ENCODE measurements at regions not wholly inside any gene's neighbourhood (a gene's known extent, or its start where the extent isn't known, plus 50 kb on each side); places are given as distances from the start of the nearest gene placed in this dataset.

- no peaks in the 10 kb centered on the region for H3K27me3 ChIP-seq (replicated peaks in 1 of 2; ENCODE audit: control insufficient read depth in 2 of 2, extremely low read depth in 1 of 2, insufficient read depth in 2 of 2, low read length in 1 of 2)
- no peak overlapping the region for H3K4me3 Mint-ChIP-seq
- CTCF ChIA-PET = no interaction called here
- no peak overlapping the region for H3K4me3 ChIP-seq (ENCODE audit: control insufficient read depth in 1 of 2, extremely low read depth in 1 of 2, low read length in 1 of 2)
- H3K9me3 ChIP-seq = no peaks in the 10 kb centered on the region
- no peaks in the 10 kb centered on the region for H3K27me3 Mint-ChIP-seq
- H3K27ac ChIP-seq (ENCODE audit: low read length) = no peak overlapping the region
- no peak overlapping the region for H3K27ac Mint-ChIP-seq
- H3K36me3 Mint-ChIP-seq = no peaks in the 10 kb centered on the region
- WGBS (ENCODE audit: insufficient coverage) = 80% methylated on average over 5 of the region's 6 CpGs
- no peaks in the 10 kb centered on the region for H3K36me3 ChIP-seq (ENCODE audit: control insufficient read depth in 2 of 2, extremely low read depth in 1 of 2, insufficient read depth in 1 of 2, low read length in 1 of 2)
- ATAC-seq (replicated peaks in 1 of 4) (no peak), DNase-seq (no peak)
- POLR2A ChIA-PET = no interaction called here
- peaks cover 0 to 22% (median 15%) of the 10 kb centered on the region in 3 donors for H3K9me3 Mint-ChIP-seq
- no peaks in the 10 kb centered on the region for H3K4me1 ChIP-seq (ENCODE audit: control insufficient read depth in 1 of 2, extremely low read depth in 1 of 2, insufficient read depth in 2 of 2, low read length in 2 of 2)
- no peaks in the 10 kb centered on the region for H3K4me1 Mint-ChIP-seq
Measured at GRCh38 chr13:85254641-85255040, 544.6 kb downstream of the SLITRK6 start.

DNA sequence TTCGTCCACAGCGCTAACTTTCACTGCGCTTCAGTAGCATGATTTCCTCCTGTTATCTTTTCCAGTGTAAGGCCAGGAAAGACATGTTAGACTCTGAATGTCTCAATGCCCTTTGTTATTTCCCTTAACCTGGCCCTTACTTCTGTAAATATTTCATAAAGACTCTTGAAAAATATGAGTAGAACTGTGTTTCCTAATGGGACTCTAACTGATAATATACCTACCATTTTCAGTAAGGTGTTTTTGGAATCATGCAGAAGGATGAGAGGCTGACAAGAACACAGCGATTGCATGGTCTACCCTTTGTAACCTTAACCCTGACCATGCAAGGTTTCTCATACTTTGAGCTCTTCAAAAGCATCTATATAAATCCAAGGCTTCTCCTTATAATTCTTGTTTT, 550.1 kb downstream of the SLITRK6 start:
- H3K9me3 ChIP-seq = no peaks in the 10 kb centered on the region
- 89% methylated on average over 2 of the region's 4 CpGs for WGBS (ENCODE audit: insufficient coverage)
- CTCF ChIA-PET = no interaction called here

GRCh38 chr13:85247780-85248179, 551.4 kb downstream of the SLITRK6 start:
- no peak for ATAC-seq (replicated peaks in 1 of 4)
- CTCF ChIA-PET = no interaction called here

More for the DNA sequence above, 550.1 kb downstream of the SLITRK6 start:
- Histone ChIP-seq H3K4me3 (ENCODE audit: control insufficient read depth in 1 of 2, extremely low read depth in 1 of 2, low read length in 1 of 2) (no peak overlapping the region), H3K27me3 (replicated peaks in 1 of 2; ENCODE audit: control insufficient read depth in 2 of 2, extremely low read depth in 1 of 2, insufficient read depth in 2 of 2, low read length in 1 of 2) (no peaks in the 10 kb centered on the region), H3K27ac (ENCODE audit: low read length) (no peak overlapping the region), H3K4me1 (ENCODE audit: control insufficient read depth in 1 of 2, extremely low read depth in 1 of 2, insufficient read depth in 2 of 2, low read length in 2 of 2) (no peaks in the 10 kb centered on the region), H3K36me3 (ENCODE audit: control insufficient read depth in 2 of 2, extremely low read depth in 1 of 2, insufficient read depth in 1 of 2, low read length in 1 of 2) (no peaks in the 10 kb centered on the region)
- ATAC-seq (replicated peaks in 1 of 4) (no peak), DNase-seq (no peak)
- POLR2A ChIA-PET = interaction anchor here in 1 of 2 donors (0.5 kb wide), 1 partner anchor 135 kb away, joined by 7 read pairs; no protein-coding TSS in a partner anchor
- Mint-ChIP-seq H3K4me1 (no peaks in the 10 kb centered on the region), H3K9me3 (peaks cover 0 to 11% (median under 1%) of the 10 kb centered on the region in 3 donors), H3K36me3 (no peaks in the 10 kb centered on the region), H3K4me3 (no peak overlapping the region), H3K27me3 (no peaks in the 10 kb centered on the region), H3K27ac (no peak overlapping the region)

GRCh38 chr13:85243831-85244230, 555.4 kb downstream of the SLITRK6 start:
- peaks cover 0 to 13% (median 3%) of the 10 kb centered on the region in 3 donors for H3K9me3 Mint-ChIP-seq
- no peaks in the 10 kb centered on the region for H3K27me3 Mint-ChIP-seq
- no peaks in the 10 kb centered on the region for H3K36me3 ChIP-seq (ENCODE audit: control insufficient read depth in 2 of 2, extremely low read depth in 1 of 2, insufficient read depth in 1 of 2, low read length in 1 of 2)
- WGBS (ENCODE audit: insufficient coverage) = no CpG with 5 or more reads among the region's 2 CpGs
- DNase-seq (no peak), ATAC-seq (replicated peaks in 1 of 4) (no peak)
- H3K27me3 ChIP-seq (replicated peaks in 1 of 2; ENCODE audit: control insufficient read depth in 2 of 2, extremely low read depth in 1 of 2, insufficient read depth in 2 of 2, low read length in 1 of 2) = no peaks in the 10 kb centered on the region
- no peak overlapping the region for H3K27ac ChIP-seq (ENCODE audit: low read length)
- ChIA-PET CTCF (no interaction called here), POLR2A (no interaction called here)
- H3K36me3 Mint-ChIP-seq = no peaks in the 10 kb centered on the region
- H3K4me1 ChIP-seq (ENCODE audit: control insufficient read depth in 1 of 2, extremely low read depth in 1 of 2, insufficient read depth in 2 of 2, low read length in 2 of 2) = no peaks in the 10 kb centered on the region
- H3K4me3 Mint-ChIP-seq = no peak overlapping the region
- H3K4me1 Mint-ChIP-seq = no peaks in the 10 kb centered on the region
- no peaks in the 10 kb centered on the region for H3K9me3 ChIP-seq
- no peak overlapping the region for H3K4me3 ChIP-seq (ENCODE audit: control insufficient read depth in 1 of 2, extremely low read depth in 1 of 2, low read length in 1 of 2)
- no peak overlapping the region for H3K27ac Mint-ChIP-seq

More at GRCh38 chr13:85247780-85248179, 551.4 kb downstream of the SLITRK6 start:
- Mint-ChIP-seq H3K9me3 (peaks cover 0 to 15% (median 3%) of the 10 kb centered on the region in 3 donors), H3K27ac (no peak overlapping the region), H3K36me3 (no peaks in the 10 kb centered on the region), H3K4me1 (no peaks in the 10 kb centered on the region), H3K4me3 (no peak overlapping the region), H3K27me3 (no peaks in the 10 kb centered on the region)
- no peak overlapping the region for H3K4me3 ChIP-seq (ENCODE audit: control insufficient read depth in 1 of 2, extremely low read depth in 1 of 2, low read length in 1 of 2)
- no peaks in the 10 kb centered on the region for H3K27me3 ChIP-seq (replicated peaks in 1 of 2; ENCODE audit: control insufficient read depth in 2 of 2, extremely low read depth in 1 of 2, insufficient read depth in 2 of 2, low read length in 1 of 2)
- no peaks in the 10 kb centered on the region for H3K4me1 ChIP-seq (ENCODE audit: control insufficient read depth in 1 of 2, extremely low read depth in 1 of 2, insufficient read depth in 2 of 2, low read length in 2 of 2)
- WGBS (ENCODE audit: insufficient coverage) = no CpG with 5 or more reads among the region's 3 CpGs
- H3K27ac ChIP-seq (ENCODE audit: low read length) = no peak overlapping the region
- H3K9me3 ChIP-seq = no peaks in the 10 kb centered on the region
- DNase-seq = no peak
- H3K36me3 ChIP-seq (ENCODE audit: control insufficient read depth in 2 of 2, extremely low read depth in 1 of 2, insufficient read depth in 1 of 2, low read length in 1 of 2) = no peaks in the 10 kb centered on the region
- POLR2A ChIA-PET = no interaction called here

GRCh38 chr13:85241060-85241459, 558.2 kb downstream of the SLITRK6 start:
- ATAC-seq (replicated peaks in 1 of 4) (no peak), DNase-seq (no peak)
- Histone ChIP-seq H3K4me3 (ENCODE audit: control insufficient read depth in 1 of 2, extremely low read depth in 1 of 2, low read length in 1 of 2) (no peak overlapping the region), H3K9me3 (no peaks in the 10 kb centered on the region), H3K27ac (ENCODE audit: low read length) (no peak overlapping the region), H3K27me3 (replicated peaks in 1 of 2; ENCODE audit: control insufficient read depth in 2 of 2, extremely low read depth in 1 of 2, insufficient read depth in 2 of 2, low read length in 1 of 2) (no peaks in the 10 kb centered on the region), H3K4me1 (ENCODE audit: control insufficient read depth in 1 of 2, extremely low read depth in 1 of 2, insufficient read depth in 2 of 2, low read length in 2 of 2) (no peaks in the 10 kb centered on the region), H3K36me3 (ENCODE audit: control insufficient read depth in 2 of 2, extremely low read depth in 1 of 2, insufficient read depth in 1 of 2, low read length in 1 of 2) (no peaks in the 10 kb centered on the region)
- H3K4me3 Mint-ChIP-seq = no peak overlapping the region
- no peaks in the 10 kb centered on the region for H3K4me1 Mint-ChIP-seq
- no peaks in the 10 kb centered on the region for H3K27me3 Mint-ChIP-seq
- ChIA-PET CTCF (no interaction called here), POLR2A (no interaction called here)
- no CpG with 5 or more reads among the region's 2 CpGs for WGBS (ENCODE audit: insufficient coverage)
- no peaks in the 10 kb centered on the region for H3K36me3 Mint-ChIP-seq
- no peak overlapping the region for H3K27ac Mint-ChIP-seq
- peaks cover 0 to 18% (median 3%) of the 10 kb centered on the region in 3 donors for H3K9me3 Mint-ChIP-seq

DNA sequence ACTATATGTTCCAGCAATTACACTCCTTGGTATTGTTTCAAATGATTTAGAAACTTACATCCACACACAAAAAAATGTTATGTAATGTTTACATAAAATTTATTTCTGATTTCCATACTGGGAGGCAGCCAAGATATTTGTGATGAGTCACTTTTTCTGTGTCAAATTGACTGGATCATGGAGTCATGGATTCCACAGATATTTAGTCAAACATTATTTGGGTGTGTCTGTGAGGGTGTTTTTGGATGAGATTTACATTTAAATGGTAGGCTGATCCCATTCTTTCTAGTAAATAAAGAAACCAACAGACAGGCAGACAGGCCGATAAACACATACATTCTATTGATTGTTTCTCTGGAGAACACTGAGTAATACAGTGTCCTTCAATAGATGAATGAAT, 562.8 kb downstream of the SLITRK6 start:
- DNase-seq = no peak
- no peak overlapping the region for H3K27ac Mint-ChIP-seq
- no peaks in the 10 kb centered on the region for H3K27me3 Mint-ChIP-seq
- H3K9me3 ChIP-seq = no peaks in the 10 kb centered on the region
- H3K27me3 ChIP-seq (replicated peaks in 1 of 2; ENCODE audit: control insufficient read depth in 2 of 2, extremely low read depth in 1 of 2, insufficient read depth in 2 of 2, low read length in 1 of 2) = no peaks in the 10 kb centered on the region
- WGBS (ENCODE audit: insufficient coverage) = no CpG with 5 or more reads among the region's 1 CpG
- ChIA-PET CTCF (no interaction called here), POLR2A (no interaction called here)
- no peak overlapping the region for H3K27ac ChIP-seq (ENCODE audit: low read length)
- ATAC-seq (replicated peaks in 1 of 4) = no peak
- H3K4me1 ChIP-seq (ENCODE audit: control insufficient read depth in 1 of 2, extremely low read depth in 1 of 2, insufficient read depth in 2 of 2, low read length in 2 of 2) = no peaks in the 10 kb centered on the region
- H3K36me3 ChIP-seq (ENCODE audit: control insufficient read depth in 2 of 2, extremely low read depth in 1 of 2, insufficient read depth in 1 of 2, low read length in 1 of 2) = no peaks in the 10 kb centered on the region
- H3K9me3 Mint-ChIP-seq = peaks cover 0 to 10% (median 0%) of the 10 kb centered on the region in 3 donors
- H3K4me3 Mint-ChIP-seq = no peak overlapping the region
- no peak overlapping the region for H3K4me3 ChIP-seq (ENCODE audit: control insufficient read depth in 1 of 2, extremely low read depth in 1 of 2, low read length in 1 of 2)
- no peaks in the 10 kb centered on the region for H3K36me3 Mint-ChIP-seq
- H3K4me1 Mint-ChIP-seq = no peaks in the 10 kb centered on the region

DNA sequence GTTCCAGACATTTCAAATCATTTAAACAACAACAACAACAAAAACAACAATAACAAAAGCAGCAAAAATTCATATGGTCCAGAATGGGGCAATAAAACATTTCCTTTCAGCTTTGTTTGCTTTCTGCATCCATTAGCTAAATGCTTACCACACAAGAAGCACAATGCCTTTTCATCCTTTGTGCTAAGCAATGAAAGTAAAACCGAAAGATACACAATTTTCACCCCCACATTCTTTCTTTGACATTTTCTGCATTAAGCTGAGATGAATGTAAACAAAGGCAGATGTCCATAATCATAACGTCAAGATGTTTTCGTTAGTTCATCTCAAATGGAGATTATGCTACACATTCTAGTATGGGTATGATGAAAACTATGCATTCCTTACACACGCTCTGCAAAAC, 568.5 kb downstream of the SLITRK6 start:
- Mint-ChIP-seq H3K4me3 (no peak overlapping the region), H3K27me3 (no peaks in the 10 kb centered on the region), H3K4me1 (no peaks in the 10 kb centered on the region), H3K27ac (no peak overlapping the region), H3K36me3 (no peaks in the 10 kb centered on the region), H3K9me3 (peaks cover 1 to 6% (median 5%) of the 10 kb centered on the region in 3 donors)
- no CpG with 5 or more reads among the region's 4 CpGs for WGBS (ENCODE audit: insufficient coverage)
- H3K27me3 ChIP-seq (replicated peaks in 1 of 2; ENCODE audit: control insufficient read depth in 2 of 2, extremely low read depth in 1 of 2, insufficient read depth in 2 of 2, low read length in 1 of 2) = no peaks in the 10 kb centered on the region
- H3K9me3 ChIP-seq = no peaks in the 10 kb centered on the region
- no peaks in the 10 kb centered on the region for H3K36me3 ChIP-seq (ENCODE audit: control insufficient read depth in 2 of 2, extremely low read depth in 1 of 2, insufficient read depth in 1 of 2, low read length in 1 of 2)
- CTCF ChIA-PET = no interaction called here
- no peak for ATAC-seq (replicated peaks in 1 of 4)
- no peak overlapping the region for H3K27ac ChIP-seq (ENCODE audit: low read length)
- no peaks in the 10 kb centered on the region for H3K4me1 ChIP-seq (ENCODE audit: control insufficient read depth in 1 of 2, extremely low read depth in 1 of 2, insufficient read depth in 2 of 2, low read length in 2 of 2)
- no peak overlapping the region for H3K4me3 ChIP-seq (ENCODE audit: control insufficient read depth in 1 of 2, extremely low read depth in 1 of 2, low read length in 1 of 2)
- POLR2A ChIA-PET = no interaction called here
- DNase-seq = no peak
